ENCODE measurements at regions not wholly inside any gene's neighbourhood (a gene's known extent, or its start where the extent isn't known, plus 50 kb on each side); places are given as distances from the start of the nearest gene placed in this dataset.
"Not testable (repeated sequence)": the region's sequence is repeated elsewhere in the genome, so short reads cannot be mapped to it uniquely, and the experiment has no call there.

- no peak for TF ChIP-seq CTCF (IDR thresholded peaks at IDR 0.05)
- DNase-seq (ENCODE audit: low spot score) = no peak
- Histone ChIP-seq H3K27ac (no peak overlapping the region), H3K4me3 (no peak overlapping the region)
Observed at GRCh38 chr2:83376731-83377130, 1082.3 kb downstream of the SUCLG1 start.

GRCh38 chr2:83370419-83370762, 1088.7 kb downstream of the SUCLG1 start:
- H3K27ac ChIP-seq = no peak overlapping the region
- TF ChIP-seq CTCF (IDR thresholded peaks at IDR 0.05) = no peak
- no peak for DNase-seq (ENCODE audit: low spot score)
- no peak overlapping the region for H3K4me3 ChIP-seq

GRCh38 chr2:83369601-83370418, 1089.3 kb downstream of the SUCLG1 start:
- no peak overlapping the region for H3K27ac ChIP-seq
- DNase-seq (ENCODE audit: low spot score) = no peak
- no peak overlapping the region for H3K4me3 ChIP-seq
- TF ChIP-seq CTCF (IDR thresholded peaks at IDR 0.05) = no peak

- Histone ChIP-seq H3K4me3 (no peak overlapping the region), H3K27ac (no peak overlapping the region)
- no peak for TF ChIP-seq CTCF (IDR thresholded peaks at IDR 0.05)
- DNase-seq (ENCODE audit: low spot score) = no peak
Observed at GRCh38 chr2:83368916-83369315, 1090.2 kb downstream of the SUCLG1 start.

GRCh38 chr2:83368461-83368860, 1090.6 kb downstream of the SUCLG1 start:
- no peak overlapping the region for H3K4me3 ChIP-seq
- H3K27ac ChIP-seq = no peak overlapping the region
- DNase-seq (ENCODE audit: low spot score) = no peak
- no peak for TF ChIP-seq CTCF (IDR thresholded peaks at IDR 0.05)

- TF ChIP-seq CTCF (IDR thresholded peaks at IDR 0.05) = no peak
- no peak for DNase-seq (ENCODE audit: low spot score)
Observed at GRCh38 chr2:83365476-83365875, 1093.6 kb downstream of the SUCLG1 start.

GRCh38 chr2:83364264-83364663, 1094.8 kb downstream of the SUCLG1 start:
- H3K4me3 ChIP-seq = no peak overlapping the region

More at GRCh38 chr2:83365476-83365875, 1093.6 kb downstream of the SUCLG1 start:
- Histone ChIP-seq H3K4me3 (no peak overlapping the region), H3K27ac (no peak overlapping the region)

GRCh38 chr2:83363138-83363537, 1095.9 kb downstream of the SUCLG1 start:
- H3K4me3 ChIP-seq; H3K27ac ChIP-seq; DNase-seq (ENCODE audit: low spot score): not testable (repeated sequence)

More at GRCh38 chr2:83364264-83364663, 1094.8 kb downstream of the SUCLG1 start:
- TF ChIP-seq CTCF (IDR thresholded peaks at IDR 0.05) = no peak
- DNase-seq (ENCODE audit: low spot score) = no peak
- no peak overlapping the region for H3K27ac ChIP-seq

Measured in coronary artery (tissue), 2 donors.